ENCODE measurements at regions not wholly inside any gene's neighbourhood (a gene's known extent, or its start where the extent isn't known, plus 50 kb on each side); places are given as distances from the start of the nearest gene placed in this dataset.
A peak's percentile ranks its signal among the peaks of the same experiment; 100 is the strongest.

DNA sequence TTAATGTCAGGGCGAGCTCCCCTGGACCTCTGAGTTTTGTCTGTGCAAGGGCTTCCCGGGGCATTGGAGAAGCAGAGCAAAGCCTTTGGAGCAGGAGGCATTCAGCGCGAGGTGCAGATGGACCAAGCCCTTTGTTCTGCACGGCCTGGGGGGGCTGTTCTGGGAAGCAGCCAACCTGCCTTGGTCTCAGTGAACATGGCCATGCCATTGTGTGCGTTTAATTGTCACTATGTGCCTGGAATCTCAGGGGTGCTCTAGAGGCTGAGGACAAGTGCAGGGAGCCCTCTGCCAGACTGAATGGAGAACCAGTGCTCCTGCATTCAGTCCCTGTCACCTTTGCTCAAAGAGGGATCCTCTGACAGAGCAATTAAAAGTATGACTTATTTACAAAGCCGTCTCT, 329.4 kb downstream of the IRX1 start:
- H3K27ac ChIP-seq (ENCODE audit: low read depth in 2 of 2, low read length in 2 of 2), result no peak overlapping the region
- intact Hi-C loops (cut with DNase I), result no loop called here
- DNase-seq (no peak), FAIRE-seq (no peak)
- H3K27me3 ChIP-seq (ENCODE audit: control insufficient read depth, insufficient read depth, low read length), result no peaks in the 10 kb centered on the region
- H3K9ac ChIP-seq (ENCODE audit: low read length in 3 of 3), result no peak overlapping the region
- TF ChIP-seq, protein P1, sequence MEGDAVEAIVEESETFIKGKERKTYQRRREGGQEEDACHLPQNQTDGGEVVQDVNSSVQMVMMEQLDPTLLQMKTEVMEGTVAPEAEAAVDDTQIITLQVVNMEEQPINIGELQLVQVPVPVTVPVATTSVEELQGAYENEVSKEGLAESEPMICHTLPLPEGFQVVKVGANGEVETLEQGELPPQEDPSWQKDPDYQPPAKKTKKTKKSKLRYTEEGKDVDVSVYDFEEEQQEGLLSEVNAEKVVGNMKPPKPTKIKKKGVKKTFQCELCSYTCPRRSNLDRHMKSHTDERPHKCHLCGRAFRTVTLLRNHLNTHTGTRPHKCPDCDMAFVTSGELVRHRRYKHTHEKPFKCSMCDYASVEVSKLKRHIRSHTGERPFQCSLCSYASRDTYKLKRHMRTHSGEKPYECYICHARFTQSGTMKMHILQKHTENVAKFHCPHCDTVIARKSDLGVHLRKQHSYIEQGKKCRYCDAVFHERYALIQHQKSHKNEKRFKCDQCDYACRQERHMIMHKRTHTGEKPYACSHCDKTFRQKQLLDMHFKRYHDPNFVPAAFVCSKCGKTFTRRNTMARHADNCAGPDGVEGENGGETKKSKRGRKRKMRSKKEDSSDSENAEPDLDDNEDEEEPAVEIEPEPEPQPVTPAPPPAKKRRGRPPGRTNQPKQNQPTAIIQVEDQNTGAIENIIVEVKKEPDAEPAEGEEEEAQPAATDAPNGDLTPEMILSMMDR (IDR thresholded peaks at IDR 0.05; ENCODE audit: borderline replicate concordance, extremely low read depth, insufficient read depth), result no peak
- H3K9me3 ChIP-seq (ENCODE audit: control insufficient read depth in 2 of 3, insufficient read depth in 1 of 3, low read length in 3 of 3), result no peaks in the 10 kb centered on the region
- H3K4me1 ChIP-seq (ENCODE audit: control insufficient read depth in 2 of 3, insufficient read depth in 2 of 3, low read depth in 1 of 3, low read length in 3 of 3), result no peaks in the 10 kb centered on the region
- H3K36me3 ChIP-seq (ENCODE audit: control insufficient read depth in 2 of 3, insufficient read depth in 3 of 3, low read length in 3 of 3), result no peaks in the 10 kb centered on the region
- no peak overlapping the region for H3K4me3 ChIP-seq (ENCODE audit: low read length in 3 of 3)

DNA sequence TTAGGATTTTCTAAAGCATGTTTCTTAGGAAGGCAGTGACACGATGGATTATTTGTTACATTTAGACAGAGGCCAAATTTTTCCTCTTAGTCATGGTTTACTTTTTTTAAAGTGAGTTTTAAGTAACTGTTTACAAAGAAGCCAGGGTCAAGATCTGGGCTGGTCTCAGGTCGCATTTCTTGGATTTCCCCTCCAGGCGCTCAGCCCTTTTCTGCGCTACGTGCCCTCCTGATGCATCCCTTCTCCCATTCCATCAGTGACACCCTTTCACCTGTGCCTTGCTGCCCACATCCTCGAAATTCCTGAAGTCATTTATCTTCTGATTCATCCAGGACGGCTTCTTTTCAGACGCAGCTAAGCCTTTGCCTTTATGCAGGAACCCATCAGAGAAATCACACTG, 330.3 kb downstream of the IRX1 start:
- no peaks in the 10 kb centered on the region for H3K36me3 ChIP-seq (ENCODE audit: control insufficient read depth in 2 of 3, insufficient read depth in 3 of 3, low read length in 3 of 3)
- intact Hi-C loops (cut with DNase I), result no loop called here
- DNase-seq (peak in 1 of 5 donors; percentile 4), FAIRE-seq (no peak)
- H3K4me3 ChIP-seq (ENCODE audit: low read length in 3 of 3), result no peak overlapping the region
- no peak overlapping the region for H3K9ac ChIP-seq (ENCODE audit: low read length in 3 of 3)
- H3K27me3 ChIP-seq (ENCODE audit: control insufficient read depth, insufficient read depth, low read length), result no peaks in the 10 kb centered on the region
- no peak overlapping the region for H3K27ac ChIP-seq (ENCODE audit: low read depth in 2 of 2, low read length in 2 of 2)
- no peaks in the 10 kb centered on the region for H3K9me3 ChIP-seq (ENCODE audit: control insufficient read depth in 2 of 3, insufficient read depth in 1 of 3, low read length in 3 of 3)
- TF ChIP-seq, protein P1 (IDR thresholded peaks at IDR 0.05; ENCODE audit: borderline replicate concordance, extremely low read depth, insufficient read depth), result no peak
- H3K4me1 ChIP-seq (ENCODE audit: control insufficient read depth in 2 of 3, insufficient read depth in 2 of 3, low read depth in 1 of 3, low read length in 3 of 3), result no peaks in the 10 kb centered on the region

DNA sequence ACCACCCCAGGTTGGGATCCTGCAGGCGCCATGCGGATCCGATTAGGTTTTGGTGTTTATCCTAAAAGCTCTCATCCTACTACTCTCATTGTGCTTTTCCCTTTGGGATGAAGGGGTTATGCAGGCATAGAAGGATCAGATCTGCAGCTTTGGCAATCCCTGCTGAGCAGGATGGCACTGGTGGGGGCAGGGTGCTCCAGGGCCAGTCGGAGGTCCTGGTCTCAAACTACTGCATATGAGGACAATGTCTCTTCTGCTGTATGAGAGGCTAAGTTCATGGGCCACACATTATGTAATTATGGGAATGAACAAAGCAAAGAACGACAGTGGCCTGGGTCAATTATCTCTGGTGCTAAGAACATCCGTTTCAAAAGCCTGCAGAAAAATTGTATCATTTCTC, 334.2 kb downstream of the IRX1 start:
- H3K27me3 ChIP-seq (ENCODE audit: control insufficient read depth, insufficient read depth, low read length), result no peaks in the 10 kb centered on the region
- no peak for FAIRE-seq

DNA sequence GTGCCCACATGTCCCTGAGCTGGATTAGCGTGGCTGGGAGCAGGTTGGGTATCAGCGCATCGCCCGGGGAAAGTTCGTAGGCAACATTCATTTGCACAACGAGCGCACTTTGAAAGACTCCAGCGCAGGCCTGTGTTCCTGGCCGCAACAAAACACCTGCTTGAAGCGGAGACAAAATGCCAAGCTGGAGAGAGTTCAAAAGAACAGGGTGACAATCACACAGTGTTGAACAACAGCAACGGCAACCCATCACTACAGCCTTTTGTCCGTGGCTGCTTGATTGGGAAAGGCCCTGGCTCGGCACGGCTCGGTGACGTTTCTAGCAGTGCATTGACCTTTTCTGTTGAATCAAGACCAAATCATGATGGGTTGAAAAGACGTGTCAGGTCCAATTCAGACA, 336.3 kb downstream of the IRX1 start:
- H3K36me3 ChIP-seq (ENCODE audit: control insufficient read depth in 2 of 3, insufficient read depth in 3 of 3, low read length in 3 of 3), result no peaks in the 10 kb centered on the region
- H3K9me3 ChIP-seq (ENCODE audit: control insufficient read depth in 2 of 3, insufficient read depth in 1 of 3, low read length in 3 of 3), result peaks cover 0 to 4% (median 0%) of the 10 kb centered on the region in 3 donors
- FAIRE-seq (no peak), DNase-seq (no peak)
- no peak overlapping the region for H3K4me3 ChIP-seq (ENCODE audit: low read length in 3 of 3)
- intact Hi-C loops (cut with DNase I), result no loop called here
- H3K4me1 ChIP-seq (ENCODE audit: control insufficient read depth in 2 of 3, insufficient read depth in 2 of 3, low read depth in 1 of 3, low read length in 3 of 3), result no peaks in the 10 kb centered on the region
- H3K9ac ChIP-seq (ENCODE audit: low read length in 3 of 3), result no peak overlapping the region
- no peaks in the 10 kb centered on the region for H3K27me3 ChIP-seq (ENCODE audit: control insufficient read depth, insufficient read depth, low read length)
- H3K27ac ChIP-seq (ENCODE audit: low read depth in 2 of 2, low read length in 2 of 2), result no peak overlapping the region
- TF ChIP-seq, protein P1 (IDR thresholded peaks at IDR 0.05; ENCODE audit: borderline replicate concordance, extremely low read depth, insufficient read depth), result no peak

More for the DNA sequence above, 334.2 kb downstream of the IRX1 start:
- H3K4me3 ChIP-seq (ENCODE audit: low read length in 3 of 3), result no peak overlapping the region
- no peaks in the 10 kb centered on the region for H3K9me3 ChIP-seq (ENCODE audit: control insufficient read depth in 2 of 3, insufficient read depth in 1 of 3, low read length in 3 of 3)
- H3K4me1 ChIP-seq (ENCODE audit: control insufficient read depth in 2 of 3, insufficient read depth in 2 of 3, low read depth in 1 of 3, low read length in 3 of 3), result no peaks in the 10 kb centered on the region
- H3K9ac ChIP-seq (ENCODE audit: low read length in 3 of 3), result no peak overlapping the region
- H3K36me3 ChIP-seq (ENCODE audit: control insufficient read depth in 2 of 3, insufficient read depth in 3 of 3, low read length in 3 of 3), result no peaks in the 10 kb centered on the region
- no peak overlapping the region for H3K27ac ChIP-seq (ENCODE audit: low read depth in 2 of 2, low read length in 2 of 2)
- no peak for DNase-seq
- TF ChIP-seq, protein P1 (IDR thresholded peaks at IDR 0.05; ENCODE audit: borderline replicate concordance, extremely low read depth, insufficient read depth), result no peak
- intact Hi-C loops (cut with DNase I), result no loop called here

Measured in kidney (tissue), 13 donors.